Panc1 (cell line): ENCODE measurements at regions not wholly inside any gene's neighbourhood (a gene's known extent, or its start where the extent isn't known, plus 50 kb on each side); places are given as distances from the start of the nearest gene placed in this dataset.
"Not testable (repeated sequence)": the region's sequence is repeated elsewhere in the genome, so short reads cannot be mapped to it uniquely, and the experiment has no call there.

Experiments
- CTCF ChIP-seq: fragments of 450-650 bp; IDR thresholded peaks from 2 replicates; pipeline ENCODE4 v1.5.1; 2017; ENCODE audit warnings: mild to moderate bottlenecking
- POLR2AphosphoS5 ChIP-seq: IDR thresholded peaks from 2 replicates; pipeline ENCODE4 v1.6.1; 2012; ENCODE audit warnings: mild to moderate bottlenecking, low read depth, low read length, moderate library complexity
- TCF7L2 ChIP-seq: IDR thresholded peaks from 2 replicates; pipeline ENCODE4 v1.6.1; 2011; ENCODE audit warnings: mild to moderate bottlenecking, low read depth, low read length, inconsistent platforms

DNA sequence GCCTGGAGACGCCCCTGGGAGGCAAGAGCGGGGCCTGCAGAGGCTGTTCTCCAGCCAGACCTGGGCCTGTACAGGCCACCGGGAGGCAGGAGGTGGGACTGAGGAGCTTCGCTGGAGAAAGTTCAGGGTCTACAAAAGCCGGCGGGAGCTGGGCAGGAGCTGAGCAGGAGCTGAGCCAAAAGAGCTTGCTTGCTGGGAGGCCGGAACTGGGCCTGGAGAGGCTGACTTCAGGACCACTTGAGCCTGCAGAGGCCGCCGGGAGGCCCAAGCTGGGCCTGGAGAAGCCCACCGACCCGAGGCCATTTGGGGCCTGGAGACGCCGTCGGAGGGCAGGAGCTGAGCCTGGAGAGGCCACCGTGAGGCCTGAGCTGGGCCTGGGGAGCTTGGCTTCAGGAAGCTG lies 309.0 kb downstream of the ZNF479 start:
- not testable (repeated sequence) for TF ChIP-seq POLR2AphosphoS5, CTCF, TCF7L2
